GM20000 (cell line): ENCODE measurements at regions not wholly inside any gene's neighbourhood (a gene's known extent, or its start where the extent isn't known, plus 50 kb on each side); places are given as distances from the start of the nearest gene placed in this dataset.

Source experiments
- DNase-seq: peaks from one replicate; pipeline ENCODE4 v3.0.0; 2012; ENCODE audit warnings: low spot score
- CTCF ChIP-seq: IDR thresholded peaks from 2 replicates; pipeline ENCODE4 v1.5.1; 2012; ENCODE audit warnings: mild to moderate bottlenecking, control low read depth; ENCODE audit errors: extremely low read depth, missing control alignments

- no peak for DNase-seq
- no peak for TF ChIP-seq CTCF
These were observed 243.3 kb downstream of the ZNF674 start for GRCh38 chrX:46301903-46302302.

- TF ChIP-seq CTCF, result no peak
- no peak for DNase-seq
These were observed 246.4 kb downstream of the ZNF674 start for GRCh38 chrX:46298821-46299220.

GRCh38 chrX:46295963-46296362 is 249.3 kb downstream of the ZNF674 start:
- no peak for DNase-seq
- TF ChIP-seq CTCF, result no peak

GRCh38 chrX:46294234-46294633 is 251.0 kb downstream of the ZNF674 start:
- no peak for DNase-seq

GRCh38 chrX:46279925-46280313 is 265.3 kb downstream of the ZNF674 start:
- no peak for DNase-seq
- TF ChIP-seq CTCF, result no peak

More at GRCh38 chrX:46294234-46294633, 251.0 kb downstream of the ZNF674 start:
- no peak for TF ChIP-seq CTCF

GRCh38 chrX:46279214-46279924 is 265.9 kb downstream of the ZNF674 start:
- no peak for TF ChIP-seq CTCF
- no peak for DNase-seq

GRCh38 chrX:46278572-46278971 is 266.6 kb downstream of the ZNF674 start:
- TF ChIP-seq CTCF, result no peak
- DNase-seq, result no peak
